ENCODE measurements at regions not wholly inside any gene's neighbourhood (a gene's known extent, or its start where the extent isn't known, plus 50 kb on each side); places are given as distances from the start of the nearest gene placed in this dataset.

- TF ChIP-seq, protein P1, sequence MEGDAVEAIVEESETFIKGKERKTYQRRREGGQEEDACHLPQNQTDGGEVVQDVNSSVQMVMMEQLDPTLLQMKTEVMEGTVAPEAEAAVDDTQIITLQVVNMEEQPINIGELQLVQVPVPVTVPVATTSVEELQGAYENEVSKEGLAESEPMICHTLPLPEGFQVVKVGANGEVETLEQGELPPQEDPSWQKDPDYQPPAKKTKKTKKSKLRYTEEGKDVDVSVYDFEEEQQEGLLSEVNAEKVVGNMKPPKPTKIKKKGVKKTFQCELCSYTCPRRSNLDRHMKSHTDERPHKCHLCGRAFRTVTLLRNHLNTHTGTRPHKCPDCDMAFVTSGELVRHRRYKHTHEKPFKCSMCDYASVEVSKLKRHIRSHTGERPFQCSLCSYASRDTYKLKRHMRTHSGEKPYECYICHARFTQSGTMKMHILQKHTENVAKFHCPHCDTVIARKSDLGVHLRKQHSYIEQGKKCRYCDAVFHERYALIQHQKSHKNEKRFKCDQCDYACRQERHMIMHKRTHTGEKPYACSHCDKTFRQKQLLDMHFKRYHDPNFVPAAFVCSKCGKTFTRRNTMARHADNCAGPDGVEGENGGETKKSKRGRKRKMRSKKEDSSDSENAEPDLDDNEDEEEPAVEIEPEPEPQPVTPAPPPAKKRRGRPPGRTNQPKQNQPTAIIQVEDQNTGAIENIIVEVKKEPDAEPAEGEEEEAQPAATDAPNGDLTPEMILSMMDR (IDR thresholded peaks at IDR 0.05), result no peak
- TF ChIP-seq EZH2 (IDR thresholded peaks at IDR 0.05), result no peak
Measured at GRCh38 chr15:91541286-91541685, 312.2 kb upstream of the SLCO3A1 start.

Data from neural progenitor cell (in vitro differentiated cells).